ENCODE measurements at regions not wholly inside any gene's neighbourhood (a gene's known extent, or its start where the extent isn't known, plus 50 kb on each side); places are given as distances from the start of the nearest gene placed in this dataset.

DNA sequence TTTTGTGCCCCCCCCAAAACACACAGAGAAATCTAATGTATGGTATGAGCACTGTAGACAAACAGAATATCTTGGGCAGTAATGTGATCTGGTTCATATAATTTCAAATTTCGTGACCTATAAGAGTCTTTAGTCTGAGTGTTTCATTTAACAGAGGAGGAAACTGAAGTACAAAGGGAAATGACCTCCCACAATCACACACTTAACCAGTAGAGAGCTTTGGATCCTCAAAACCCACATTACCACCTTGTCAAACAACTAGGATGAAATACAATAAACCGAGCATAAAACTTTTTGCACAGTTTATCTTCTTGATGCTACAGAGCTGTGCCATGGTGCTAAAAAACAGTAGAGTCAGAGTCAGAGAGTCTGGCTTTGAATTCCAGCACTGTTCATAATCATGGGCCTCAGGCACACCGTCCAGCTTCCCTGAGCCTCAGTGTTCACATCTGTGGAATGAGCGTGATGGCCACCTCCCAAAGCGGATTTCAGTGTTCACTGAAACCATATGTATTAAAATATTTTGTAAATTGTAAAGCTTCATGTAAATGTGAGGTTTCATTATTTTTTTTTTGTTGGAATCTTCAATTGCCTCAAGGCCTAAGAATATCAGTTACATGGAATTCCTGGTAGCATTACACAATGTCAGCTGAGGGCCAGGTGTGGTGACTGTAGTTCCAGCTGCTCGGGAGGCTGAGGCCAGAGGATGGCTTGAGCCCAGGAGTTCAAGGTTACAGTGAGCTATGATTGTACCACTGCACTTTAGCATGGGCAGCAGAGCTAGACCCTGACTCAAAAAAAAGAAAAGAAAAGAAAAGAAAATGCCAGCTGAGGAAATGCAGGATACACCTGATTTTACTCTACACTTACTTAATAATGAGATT lies 126.4 kb upstream of the FRY start:
- BruUV-seq (replicated peaks), result no TSS peak
- TF ChIP-seq, protein P1, sequence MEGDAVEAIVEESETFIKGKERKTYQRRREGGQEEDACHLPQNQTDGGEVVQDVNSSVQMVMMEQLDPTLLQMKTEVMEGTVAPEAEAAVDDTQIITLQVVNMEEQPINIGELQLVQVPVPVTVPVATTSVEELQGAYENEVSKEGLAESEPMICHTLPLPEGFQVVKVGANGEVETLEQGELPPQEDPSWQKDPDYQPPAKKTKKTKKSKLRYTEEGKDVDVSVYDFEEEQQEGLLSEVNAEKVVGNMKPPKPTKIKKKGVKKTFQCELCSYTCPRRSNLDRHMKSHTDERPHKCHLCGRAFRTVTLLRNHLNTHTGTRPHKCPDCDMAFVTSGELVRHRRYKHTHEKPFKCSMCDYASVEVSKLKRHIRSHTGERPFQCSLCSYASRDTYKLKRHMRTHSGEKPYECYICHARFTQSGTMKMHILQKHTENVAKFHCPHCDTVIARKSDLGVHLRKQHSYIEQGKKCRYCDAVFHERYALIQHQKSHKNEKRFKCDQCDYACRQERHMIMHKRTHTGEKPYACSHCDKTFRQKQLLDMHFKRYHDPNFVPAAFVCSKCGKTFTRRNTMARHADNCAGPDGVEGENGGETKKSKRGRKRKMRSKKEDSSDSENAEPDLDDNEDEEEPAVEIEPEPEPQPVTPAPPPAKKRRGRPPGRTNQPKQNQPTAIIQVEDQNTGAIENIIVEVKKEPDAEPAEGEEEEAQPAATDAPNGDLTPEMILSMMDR (IDR thresholded peaks at IDR 0.05; ENCODE audit: unreplicated experiment), result no peak
- ChIA-PET POLR2A (interaction anchor here (0.6 to 1.6 kb wide), 5 partner anchors 9 to 1671 kb away, joined by 3 to 6 read pairs (median 3); no protein-coding TSS in a partner anchor), CTCF (interaction anchor here (0.6 to 1.5 kb wide), 8 partner anchors 9 to 521 kb away, joined by 3 to 9 read pairs (median 3); partner anchors contain the start of genes BRCA2 and ZAR1L)
- Mint-ChIP-seq H3K36me3 (ENCODE audit: insufficient read depth, unreplicated experiment) (no peaks in the 10 kb centered on the region), H3K27me3 (ENCODE audit: insufficient read depth, unreplicated experiment) (no peaks in the 10 kb centered on the region), H3K4me3 (ENCODE audit: unreplicated experiment) (no peak overlapping the region), H3K27ac (ENCODE audit: low read depth, unreplicated experiment) (no peak overlapping the region), H3K9me3 (ENCODE audit: unreplicated experiment) (no peaks in the 10 kb centered on the region), H3K4me1 (ENCODE audit: insufficient read depth, unreplicated experiment) (peaks cover 7% of the 10 kb centered on the region)
- intact Hi-C loops (cut with micrococcal nuclease), result loop anchor here (10.0 kb wide), 1 partner anchor 110 kb away; no protein-coding TSS in a partner anchor
- DNase-seq (ENCODE audit: unreplicated experiment), result peak; percentile 21

DNA sequence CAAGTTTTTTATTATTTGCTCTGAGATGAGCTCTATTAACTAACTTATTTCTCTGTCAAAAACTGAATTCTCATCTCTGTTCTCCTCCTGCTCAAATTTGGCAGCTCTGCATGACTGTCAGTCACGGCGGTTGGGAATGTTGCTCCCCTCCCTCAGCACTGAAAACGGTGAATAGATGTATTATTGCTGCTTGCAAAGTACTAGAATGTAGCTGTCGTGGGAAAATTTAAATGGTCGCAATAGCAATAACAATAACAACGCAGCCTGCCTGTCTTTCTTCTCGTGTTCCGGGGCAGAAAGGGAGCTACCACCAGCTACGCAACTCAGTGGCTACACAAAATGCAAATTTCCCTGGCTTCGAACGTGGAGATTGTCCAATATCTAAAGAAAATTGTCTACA lies 125.6 kb upstream of the FRY start:
- Mint-ChIP-seq H3K27ac (ENCODE audit: low read depth, unreplicated experiment) (no peak overlapping the region), H3K9me3 (ENCODE audit: unreplicated experiment) (no peaks in the 10 kb centered on the region), H3K27me3 (ENCODE audit: insufficient read depth, unreplicated experiment) (no peaks in the 10 kb centered on the region), H3K4me3 (ENCODE audit: unreplicated experiment) (no peak overlapping the region), H3K36me3 (ENCODE audit: insufficient read depth, unreplicated experiment) (no peaks in the 10 kb centered on the region), H3K4me1 (ENCODE audit: insufficient read depth, unreplicated experiment) (peaks cover 7% of the 10 kb centered on the region)
- TF ChIP-seq, protein P1 (IDR thresholded peaks at IDR 0.05; ENCODE audit: unreplicated experiment), result no peak
- intact Hi-C loops (cut with micrococcal nuclease), result loop anchor here (10.0 kb wide), 1 partner anchor 109 kb away; no protein-coding TSS in a partner anchor
- DNase-seq (ENCODE audit: unreplicated experiment), result no peak
- no TSS peak for BruUV-seq (replicated peaks)
- ChIA-PET CTCF (interaction anchor here (0.6 to 1.5 kb wide), 5 partner anchors 9 to 520 kb away, joined by 3 to 9 read pairs (median 3); partner anchors contain the start of genes BRCA2 and ZAR1L), POLR2A (interaction anchor here (0.6 to 1.6 kb wide), 4 partner anchors 10 to 1277 kb away, joined by 3 to 6 read pairs (median 4); no protein-coding TSS in a partner anchor)

DNA sequence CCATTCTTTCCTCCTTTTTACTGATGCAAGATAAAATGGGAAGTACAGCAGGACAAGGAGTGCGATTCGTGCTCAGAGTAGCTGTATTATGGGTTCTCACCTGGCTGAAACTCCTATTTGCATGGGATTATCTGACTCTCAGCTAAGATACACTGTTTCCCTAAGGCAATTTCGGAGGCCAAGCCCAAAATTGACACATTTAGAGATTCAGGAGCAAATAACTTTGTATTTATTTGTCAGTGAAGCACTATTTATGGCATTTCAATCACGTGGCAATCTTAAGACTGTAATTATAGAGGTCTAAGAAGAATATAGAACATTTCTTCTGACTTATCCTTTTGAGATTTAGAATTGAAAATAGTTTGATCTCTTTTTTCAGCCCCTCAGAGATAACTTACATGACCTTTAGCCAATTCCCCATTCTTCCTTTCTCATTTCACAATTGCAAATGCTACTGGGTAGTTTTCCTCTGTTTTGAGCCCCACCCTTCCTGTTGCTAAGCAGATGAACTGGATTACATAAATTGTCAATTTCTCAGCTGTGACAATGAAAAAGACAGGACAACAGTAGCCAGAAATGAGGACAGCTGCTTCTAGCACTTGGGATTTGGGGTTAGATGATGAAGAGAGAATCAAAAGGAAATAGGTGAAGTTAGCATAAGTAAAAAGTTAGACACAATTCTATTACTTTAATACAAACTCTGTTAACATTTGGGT lies 122.7 kb upstream of the FRY start:
- Mint-ChIP-seq H3K4me1 (ENCODE audit: insufficient read depth, unreplicated experiment) (peaks cover 12% of the 10 kb centered on the region), H3K27ac (ENCODE audit: low read depth, unreplicated experiment) (no peak overlapping the region), H3K4me3 (ENCODE audit: unreplicated experiment) (no peak overlapping the region), H3K9me3 (ENCODE audit: unreplicated experiment) (no peaks in the 10 kb centered on the region), H3K36me3 (ENCODE audit: insufficient read depth, unreplicated experiment) (no peaks in the 10 kb centered on the region), H3K27me3 (ENCODE audit: insufficient read depth, unreplicated experiment) (no peaks in the 10 kb centered on the region)
- intact Hi-C loops (cut with micrococcal nuclease), result loop anchor here (1.0 to 10.0 kb wide), 2 partner anchors 106 to 337 kb away; no protein-coding TSS in a partner anchor
- TF ChIP-seq, protein P1 (IDR thresholded peaks at IDR 0.05; ENCODE audit: unreplicated experiment), result no peak
- DNase-seq (ENCODE audit: unreplicated experiment), result peak; percentile 22
- POLR2A ChIA-PET, result interaction anchor here (0.6 to 1.9 kb wide), 6 partner anchors 11 to 672 kb away, joined by 3 to 14 read pairs (median 3); partner anchors contain the start of genes BRCA2 and ZAR1L
- no TSS peak for BruUV-seq (replicated peaks)
- CTCF ChIA-PET, result interaction anchor here (0.7 to 4.4 kb wide), 36 partner anchors 10 to 675 kb away, joined by 3 to 31 read pairs (median 6); partner anchors contain the start of genes BRCA2 and ZAR1L
